ENCODE measurements at regions not wholly inside any gene's neighbourhood (a gene's known extent, or its start where the extent isn't known, plus 50 kb on each side); places are given as distances from the start of the nearest gene placed in this dataset.
"Not testable (repeated sequence)": the region's sequence is repeated elsewhere in the genome, so short reads cannot be mapped to it uniquely, and the experiment has no call there.

DNA sequence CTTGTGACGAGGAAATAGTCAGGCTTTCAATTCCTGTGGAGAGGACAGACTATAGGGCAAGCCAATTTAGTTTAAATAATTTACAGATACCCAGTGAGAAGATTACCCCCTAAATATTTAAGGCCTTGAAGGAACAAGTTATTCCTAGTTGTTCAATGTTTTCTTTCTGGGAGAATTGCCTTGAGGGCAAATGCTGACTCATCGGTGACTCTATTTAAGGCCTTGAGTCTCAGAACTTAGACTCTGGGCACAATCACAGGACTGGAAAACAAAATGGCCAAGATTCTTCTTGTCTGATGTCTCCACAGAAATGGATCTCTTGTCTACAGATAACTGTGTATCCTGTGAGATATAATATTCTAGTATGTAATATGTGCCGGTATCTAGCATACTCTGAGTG lies 467.1 kb downstream of the SUCLG1 start:
- Histone ChIP-seq H3K27ac (ENCODE audit: low read length) (no peak overlapping the region), H3K27me3 (ENCODE audit: control insufficient read depth, insufficient read depth, low read length) (no peaks in the 10 kb centered on the region), H3K36me3 (ENCODE audit: control insufficient read depth, insufficient read depth, low read length) (no peaks in the 10 kb centered on the region), H3K9me3 (ENCODE audit: control insufficient read depth, insufficient read depth, low read depth, low read length) (0 out of 2 replicates have a peak, but pooled peaks cover 7% of the 10 kb centered on the region), H3K4me3 (ENCODE audit: low read depth in 2 of 2, low read length in 2 of 2) (no peak overlapping the region), H3K4me1 (ENCODE audit: control insufficient read depth, insufficient read depth, low read length) (no peaks in the 10 kb centered on the region)
- in situ Hi-C loops (cut with HindIII; ENCODE audit: low pct_unique_long_range_greater_than_20kb, low sequenced_read_pairs) (no loop called here), intact Hi-C loops (cut with micrococcal nuclease; ENCODE audit: unreplicated experiment) (no loop called here)
- no peak for DNase-seq (ENCODE audit: low read depth, low spot score)
- CTCF ChIA-PET: no interaction called here
- no TSS peak for BruUV-seq (replicated peaks)
- TF ChIP-seq, protein P1, sequence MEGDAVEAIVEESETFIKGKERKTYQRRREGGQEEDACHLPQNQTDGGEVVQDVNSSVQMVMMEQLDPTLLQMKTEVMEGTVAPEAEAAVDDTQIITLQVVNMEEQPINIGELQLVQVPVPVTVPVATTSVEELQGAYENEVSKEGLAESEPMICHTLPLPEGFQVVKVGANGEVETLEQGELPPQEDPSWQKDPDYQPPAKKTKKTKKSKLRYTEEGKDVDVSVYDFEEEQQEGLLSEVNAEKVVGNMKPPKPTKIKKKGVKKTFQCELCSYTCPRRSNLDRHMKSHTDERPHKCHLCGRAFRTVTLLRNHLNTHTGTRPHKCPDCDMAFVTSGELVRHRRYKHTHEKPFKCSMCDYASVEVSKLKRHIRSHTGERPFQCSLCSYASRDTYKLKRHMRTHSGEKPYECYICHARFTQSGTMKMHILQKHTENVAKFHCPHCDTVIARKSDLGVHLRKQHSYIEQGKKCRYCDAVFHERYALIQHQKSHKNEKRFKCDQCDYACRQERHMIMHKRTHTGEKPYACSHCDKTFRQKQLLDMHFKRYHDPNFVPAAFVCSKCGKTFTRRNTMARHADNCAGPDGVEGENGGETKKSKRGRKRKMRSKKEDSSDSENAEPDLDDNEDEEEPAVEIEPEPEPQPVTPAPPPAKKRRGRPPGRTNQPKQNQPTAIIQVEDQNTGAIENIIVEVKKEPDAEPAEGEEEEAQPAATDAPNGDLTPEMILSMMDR (IDR thresholded peaks at IDR 0.05): no peak
- TF ChIP-seq POLR2AphosphoS5 (IDR thresholded peaks at IDR 0.05; ENCODE audit: low read depth, low read length): no peak
- no peak for TF ChIP-seq TCF7L2 (IDR thresholded peaks at IDR 0.05; ENCODE audit: low read depth, low read length)
- TF ChIP-seq SIN3A (IDR thresholded peaks at IDR 0.05; ENCODE audit: borderline replicate concordance, insufficient read depth, low read depth, low read length): no peak
- TF ChIP-seq REST (IDR thresholded peaks at IDR 0.05; ENCODE audit: insufficient read depth in 1 of 2, low read depth in 2 of 2, low read length in 1 of 2): no peak
- no peak for ATAC-seq
- POLR2A ChIA-PET: no interaction called here

- Histone ChIP-seq H3K27me3 (ENCODE audit: control insufficient read depth, insufficient read depth, low read length) (no peaks in the 10 kb centered on the region), H3K27ac (ENCODE audit: low read length) (no peak overlapping the region), H3K36me3 (ENCODE audit: control insufficient read depth, insufficient read depth, low read length) (no peaks in the 10 kb centered on the region), H3K4me1 (ENCODE audit: control insufficient read depth, insufficient read depth, low read length) (no peaks in the 10 kb centered on the region), H3K4me3 (ENCODE audit: low read depth in 2 of 2, low read length in 2 of 2) (no peak overlapping the region), H3K9me3 (ENCODE audit: control insufficient read depth, insufficient read depth, low read depth, low read length) (0 out of 2 replicates have a peak, but pooled peaks cover 7% of the 10 kb centered on the region)
- no peak for DNase-seq (ENCODE audit: low read depth, low spot score)
- CTCF ChIA-PET: no interaction called here
- intact Hi-C loops (cut with micrococcal nuclease; ENCODE audit: unreplicated experiment) (no loop called here), in situ Hi-C loops (cut with HindIII; ENCODE audit: low pct_unique_long_range_greater_than_20kb, low sequenced_read_pairs) (no loop called here)
- no TSS peak for BruUV-seq (replicated peaks)
- no peak for ATAC-seq
- TF ChIP-seq REST (IDR thresholded peaks at IDR 0.05; ENCODE audit: insufficient read depth in 1 of 2, low read depth in 2 of 2, low read length in 1 of 2): no peak
- no peak for TF ChIP-seq POLR2AphosphoS5 (IDR thresholded peaks at IDR 0.05; ENCODE audit: low read depth, low read length)
- TF ChIP-seq TCF7L2 (IDR thresholded peaks at IDR 0.05; ENCODE audit: low read depth, low read length): no peak
- POLR2A ChIA-PET: no interaction called here
Measured at GRCh38 chr2:83990636-83991035, 468.4 kb downstream of the SUCLG1 start.

DNA sequence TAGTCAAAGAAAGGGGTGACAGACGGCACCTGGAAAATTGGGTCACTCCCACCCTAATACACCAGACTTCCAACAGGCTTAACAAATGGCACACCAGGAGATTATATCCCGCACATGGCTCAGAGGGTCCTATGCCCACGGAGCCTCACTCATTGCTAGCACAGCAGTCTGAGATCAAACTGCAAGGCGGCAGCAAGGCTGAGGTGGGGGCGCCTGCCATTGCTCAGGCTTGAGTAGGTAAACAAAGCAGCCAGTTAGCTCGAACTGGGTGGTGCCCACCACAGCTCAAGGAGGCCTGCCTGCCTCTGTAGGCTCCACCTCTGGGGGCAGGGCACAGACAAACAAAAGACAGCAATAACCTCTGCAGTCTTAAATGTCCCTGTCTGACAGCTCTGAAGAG lies 482.5 kb downstream of the SUCLG1 start:
- H3K27me3 ChIP-seq (ENCODE audit: control insufficient read depth, insufficient read depth, low read length); H3K9me3 ChIP-seq (ENCODE audit: control insufficient read depth, insufficient read depth, low read depth, low read length); intact Hi-C loops (cut with micrococcal nuclease; ENCODE audit: unreplicated experiment); H3K4me3 ChIP-seq (ENCODE audit: low read depth in 2 of 2, low read length in 2 of 2); H3K36me3 ChIP-seq (ENCODE audit: control insufficient read depth, insufficient read depth, low read length); POLR2A ChIA-PET; in situ Hi-C loops (cut with HindIII; ENCODE audit: low pct_unique_long_range_greater_than_20kb, low sequenced_read_pairs); BruUV-seq (replicated peaks); CTCF ChIA-PET; H3K27ac ChIP-seq (ENCODE audit: low read length); H3K4me1 ChIP-seq (ENCODE audit: control insufficient read depth, insufficient read depth, low read length); DNase-seq (ENCODE audit: low read depth, low spot score); ATAC-seq: not testable (repeated sequence)

Data from Panc1 (cell line).